Central memory CD8-positive, alpha-beta T cell (primary cell): ENCODE measurements at regions not wholly inside any gene's neighbourhood (a gene's known extent, or its start where the extent isn't known, plus 50 kb on each side); places are given as distances from the start of the nearest gene placed in this dataset.

Experiments used
- ATAC-seq: fragments of 150-1000 bp; cut with Tn5 transposase; replicated peaks from 2 replicates; pipeline ENCODE4 v1.10.0; 2022; ENCODE audit warnings: mild to moderate bottlenecking, moderate FRiP score, moderate number of reproducible peaks; ENCODE audit not compliant: poor library complexity, severe bottlenecking; ENCODE audit errors: extremely low read depth
- DNase-seq, 2 donors: peaks; one replicate each; pipeline ENCODE4 v3.0.0; 2021; ENCODE audit warnings: low spot score in 2 of 2
- H3K27ac Mint-ChIP-seq: one replicate; pipeline ENCODE4 v1.8.0; 2022; ENCODE audit warnings: low read depth, mild to moderate bottlenecking, moderate library complexity, mixed read lengths
- H3K27me3 Mint-ChIP-seq: one replicate; pipeline ENCODE4 v1.8.0; 2022; ENCODE audit warnings: mixed read lengths
- H3K36me3 Mint-ChIP-seq: one replicate; pipeline ENCODE4 v1.8.0; 2022; ENCODE audit warnings: mild to moderate bottlenecking, moderate library complexity, mixed read lengths; ENCODE audit not compliant: insufficient read depth
- H3K4me1 Mint-ChIP-seq: one replicate; pipeline ENCODE4 v1.8.0; 2022; ENCODE audit warnings: mixed read lengths
- H3K4me3 Mint-ChIP-seq: one replicate; pipeline ENCODE4 v1.8.0; 2022; ENCODE audit warnings: mild to moderate bottlenecking, moderate library complexity, mixed read lengths
- H3K9me3 Mint-ChIP-seq: one replicate; pipeline ENCODE4 v1.8.0; 2022; ENCODE audit warnings: mixed read lengths

DNA sequence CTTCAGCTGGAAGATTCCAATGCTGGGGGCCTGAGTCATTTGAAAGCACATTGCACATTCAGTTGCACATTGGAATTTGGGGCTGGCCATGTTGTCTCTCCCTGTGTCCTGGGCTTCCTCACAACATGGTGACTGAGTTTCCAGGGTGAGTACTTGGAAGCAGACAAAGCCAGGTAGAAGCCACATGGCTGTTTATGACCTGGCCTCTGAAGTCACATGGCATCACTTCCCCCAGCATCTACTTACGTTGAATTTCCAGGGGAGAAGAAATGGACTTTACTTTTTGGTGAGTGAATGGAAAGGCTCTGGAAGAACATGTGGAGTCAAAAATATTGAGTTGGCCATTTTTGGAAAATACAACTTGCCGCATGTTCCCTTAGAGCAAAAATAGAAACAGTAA is 155.5 kb downstream of the LINC00237 start:
- Mint-ChIP-seq H3K27me3 (peaks cover 46% of the 10 kb centered on the region), H3K4me1 (no peaks in the 10 kb centered on the region), H3K27ac (no peak overlapping the region), H3K9me3 (no peaks in the 10 kb centered on the region), H3K36me3 (no peaks in the 10 kb centered on the region), H3K4me3 (no peak overlapping the region)
- DNase-seq (no peak), ATAC-seq (no peak)

GRCh38 chr20:20946122-20946759 is 159.9 kb downstream of the LINC00237 start:
- no peaks in the 10 kb centered on the region for H3K36me3 Mint-ChIP-seq
- no peak overlapping the region for H3K4me3 Mint-ChIP-seq
- no peaks in the 10 kb centered on the region for H3K4me1 Mint-ChIP-seq
- no peak for DNase-seq
- peaks cover 39% of the 10 kb centered on the region for H3K27me3 Mint-ChIP-seq
- H3K9me3 Mint-ChIP-seq: peaks cover 5% of the 10 kb centered on the region
- ATAC-seq: no peak
- H3K27ac Mint-ChIP-seq: no peak overlapping the region

DNA sequence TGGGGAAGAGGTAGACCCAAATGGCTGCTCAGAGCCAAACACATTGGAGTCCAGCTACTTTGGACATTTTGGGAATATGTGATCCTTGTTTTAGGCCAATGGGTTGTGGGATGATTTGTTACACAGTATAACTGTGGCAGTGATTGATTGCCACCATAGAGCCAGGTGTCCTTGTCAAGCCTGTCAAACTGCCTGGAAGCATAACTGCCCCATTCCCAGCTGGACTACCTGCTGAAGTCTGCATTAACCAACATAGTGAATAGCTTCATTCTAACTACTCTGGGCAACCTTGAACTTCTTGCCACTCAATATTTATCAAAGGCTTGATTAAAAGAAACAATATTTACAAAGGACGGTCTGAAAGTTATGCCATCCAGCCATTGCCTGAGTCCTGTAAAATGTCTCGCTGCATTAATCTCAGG is 164.7 kb downstream of the LINC00237 start:
- Mint-ChIP-seq H3K4me3 (no peak overlapping the region), H3K27ac (no peak overlapping the region), H3K36me3 (no peaks in the 10 kb centered on the region), H3K4me1 (no peaks in the 10 kb centered on the region), H3K9me3 (peaks cover 5% of the 10 kb centered on the region), H3K27me3 (peaks cover 62% of the 10 kb centered on the region)
- DNase-seq (no peak), ATAC-seq (no peak)

GRCh38 chr20:20939006-20939405 is 167.2 kb downstream of the LINC00237 start:
- Mint-ChIP-seq H3K9me3 (no peaks in the 10 kb centered on the region), H3K4me1 (no peaks in the 10 kb centered on the region), H3K4me3 (no peak overlapping the region), H3K27ac (no peak overlapping the region), H3K36me3 (no peaks in the 10 kb centered on the region), H3K27me3 (peaks cover 48% of the 10 kb centered on the region)
- DNase-seq (no peak), ATAC-seq (no peak)

DNA sequence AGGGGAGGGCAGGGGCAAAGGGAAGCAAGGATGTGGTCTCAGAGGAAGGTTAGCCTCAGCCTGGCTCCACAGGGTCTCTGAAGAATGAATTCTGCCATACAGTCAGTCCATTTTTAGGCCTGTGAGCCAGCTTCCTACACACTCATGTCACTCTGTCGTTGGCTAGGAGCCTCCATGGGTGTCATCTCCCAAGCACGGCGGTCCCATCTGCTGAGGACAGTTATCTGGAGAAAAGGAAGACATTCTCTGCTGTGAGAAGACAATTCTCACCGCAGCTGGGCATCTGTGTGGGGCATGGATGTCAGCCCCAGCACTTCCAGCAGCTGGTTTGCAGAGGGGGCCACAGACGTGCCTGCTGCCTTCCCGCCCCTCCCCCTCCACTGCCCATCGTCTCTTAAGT is 167.6 kb downstream of the LINC00237 start:
- no peak overlapping the region for H3K27ac Mint-ChIP-seq
- DNase-seq (no peak), ATAC-seq (no peak)
- H3K27me3 Mint-ChIP-seq: peaks cover 47% of the 10 kb centered on the region
- H3K4me1 Mint-ChIP-seq: no peaks in the 10 kb centered on the region
- no peaks in the 10 kb centered on the region for H3K36me3 Mint-ChIP-seq
- H3K4me3 Mint-ChIP-seq: no peak overlapping the region
- H3K9me3 Mint-ChIP-seq: no peaks in the 10 kb centered on the region

DNA sequence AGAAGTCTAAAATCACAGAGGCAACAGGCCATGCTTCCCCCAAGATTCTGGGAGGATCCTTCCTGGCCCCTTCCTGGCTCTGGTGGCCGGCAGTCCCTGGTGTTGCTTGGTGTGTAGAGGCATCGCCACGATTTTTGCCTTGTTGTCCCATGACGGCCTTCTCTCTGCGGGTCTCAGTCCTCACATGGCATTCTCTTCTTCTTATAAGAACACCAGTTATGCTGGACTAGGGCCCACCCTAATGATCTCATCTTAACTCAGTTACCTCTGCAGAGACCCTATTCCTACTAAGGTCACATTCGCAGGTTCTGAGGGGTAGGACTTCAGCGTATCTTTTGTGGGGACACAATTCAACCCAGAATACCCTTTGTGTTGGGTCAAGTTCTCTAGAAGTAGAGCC is 168.0 kb downstream of the LINC00237 start:
- H3K27me3 Mint-ChIP-seq: peaks cover 42% of the 10 kb centered on the region
- no peak overlapping the region for H3K27ac Mint-ChIP-seq
- ATAC-seq (no peak), DNase-seq (no peak)
- H3K4me1 Mint-ChIP-seq: no peaks in the 10 kb centered on the region
- no peaks in the 10 kb centered on the region for H3K36me3 Mint-ChIP-seq
- H3K4me3 Mint-ChIP-seq: no peak overlapping the region
- no peaks in the 10 kb centered on the region for H3K9me3 Mint-ChIP-seq

DNA sequence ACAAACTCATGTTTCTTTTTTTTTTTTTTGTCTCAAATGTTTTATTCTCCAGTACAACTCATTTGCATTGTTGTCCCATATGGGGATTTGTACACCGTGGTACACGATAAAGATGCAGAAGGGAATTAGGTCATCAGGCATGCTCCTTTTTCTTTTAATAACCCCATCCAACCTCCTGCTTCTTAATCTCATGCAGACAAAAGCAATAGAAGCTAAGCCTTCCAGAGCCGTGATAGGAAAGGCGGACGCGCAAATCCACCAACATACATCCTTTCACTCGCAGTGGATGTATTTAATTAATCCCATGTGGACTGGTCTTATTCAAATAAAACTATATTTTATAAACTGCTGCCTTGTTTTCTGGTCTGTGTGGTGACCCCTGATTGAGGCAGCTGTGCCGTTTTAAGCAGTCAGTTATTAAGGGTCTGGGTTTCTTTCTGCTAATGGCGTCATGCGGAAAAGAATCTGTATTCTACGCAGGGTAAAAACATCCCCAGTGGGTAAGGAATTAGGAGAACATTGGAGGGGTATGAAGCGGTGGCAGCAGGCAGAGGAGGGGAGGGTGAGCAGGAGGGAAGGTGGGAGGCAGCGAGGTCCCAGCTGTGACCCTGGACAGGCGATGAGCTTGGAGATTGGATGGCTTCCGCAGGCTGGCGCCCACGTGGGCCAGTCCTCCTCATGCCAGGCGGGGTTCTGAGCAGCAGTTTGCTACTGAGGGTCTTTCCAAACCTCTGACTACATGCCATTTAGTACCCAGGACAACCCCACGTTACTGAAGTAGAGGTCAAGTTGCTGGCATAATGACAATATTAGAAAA is 172.8 kb downstream of the LINC00237 start:
- ATAC-seq (no peak), DNase-seq (no peak)
- H3K27me3 Mint-ChIP-seq: peaks cover 43% of the 10 kb centered on the region
- H3K9me3 Mint-ChIP-seq: no peaks in the 10 kb centered on the region
- no peaks in the 10 kb centered on the region for H3K4me1 Mint-ChIP-seq
- H3K4me3 Mint-ChIP-seq: no peak overlapping the region
- H3K36me3 Mint-ChIP-seq: no peaks in the 10 kb centered on the region
- H3K27ac Mint-ChIP-seq: no peak overlapping the region

DNA sequence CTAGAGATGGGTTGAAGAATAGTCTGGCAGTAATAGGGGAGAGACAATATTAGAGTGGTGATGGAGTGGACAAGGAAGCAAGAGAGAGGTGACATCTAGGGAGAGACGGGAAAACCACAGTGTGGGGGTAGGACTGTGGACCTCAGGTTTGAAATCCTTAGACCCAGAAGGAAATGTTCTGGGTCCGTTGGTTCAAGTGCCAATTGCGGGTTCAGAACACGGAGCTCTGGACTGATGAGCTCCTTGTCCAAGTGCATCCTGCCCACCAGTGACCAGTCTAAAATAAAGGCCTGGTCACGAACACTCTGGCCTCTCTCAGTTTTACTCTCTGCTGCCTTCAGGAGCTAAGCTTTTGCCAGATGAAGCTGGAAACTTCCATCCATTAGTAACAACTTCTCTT is 174.0 kb downstream of the LINC00237 start:
- DNase-seq (no peak), ATAC-seq (no peak)
- Mint-ChIP-seq H3K4me1 (no peaks in the 10 kb centered on the region), H3K36me3 (no peaks in the 10 kb centered on the region), H3K4me3 (no peak overlapping the region), H3K9me3 (no peaks in the 10 kb centered on the region), H3K27ac (no peak overlapping the region), H3K27me3 (peaks cover 31% of the 10 kb centered on the region)

- no peaks in the 10 kb centered on the region for H3K4me1 Mint-ChIP-seq
- DNase-seq (no peak), ATAC-seq (no peak)
- H3K36me3 Mint-ChIP-seq: no peaks in the 10 kb centered on the region
- H3K4me3 Mint-ChIP-seq: no peak overlapping the region
- H3K9me3 Mint-ChIP-seq: no peaks in the 10 kb centered on the region
- peaks cover 27% of the 10 kb centered on the region for H3K27me3 Mint-ChIP-seq
- no peak overlapping the region for H3K27ac Mint-ChIP-seq
Observed at GRCh38 chr20:20931632-20932031, 174.5 kb downstream of the LINC00237 start.

DNA sequence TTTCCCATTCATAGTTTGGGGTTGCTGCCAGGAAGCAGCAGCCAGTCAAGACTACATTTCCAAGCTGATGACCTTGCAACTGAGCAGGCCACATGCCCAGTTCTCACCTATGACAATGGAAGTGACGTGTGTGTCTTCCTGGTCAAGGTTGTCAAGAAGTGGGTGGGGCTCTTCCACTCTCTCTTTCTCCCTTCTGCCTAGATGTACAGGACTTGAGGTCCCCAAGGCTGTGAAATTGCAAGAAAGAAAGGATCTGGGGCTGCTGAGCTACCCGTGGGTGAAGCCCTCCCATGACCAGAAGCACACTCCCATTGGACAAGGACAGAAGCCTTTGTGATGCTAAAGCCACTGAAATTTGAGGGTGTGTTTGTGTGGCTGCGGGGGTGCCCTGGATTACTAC is 175.1 kb downstream of the LINC00237 start:
- Mint-ChIP-seq H3K4me3 (no peak overlapping the region), H3K27ac (no peak overlapping the region), H3K36me3 (no peaks in the 10 kb centered on the region), H3K9me3 (no peaks in the 10 kb centered on the region), H3K4me1 (no peaks in the 10 kb centered on the region), H3K27me3 (peaks cover 28% of the 10 kb centered on the region)
- no peak for ATAC-seq
- DNase-seq: no peak

- Mint-ChIP-seq H3K4me1 (no peaks in the 10 kb centered on the region), H3K27ac (no peak overlapping the region)
- no peak for ATAC-seq
Observed at GRCh38 chr20:20930500-20930899, 175.7 kb downstream of the LINC00237 start.

DNA sequence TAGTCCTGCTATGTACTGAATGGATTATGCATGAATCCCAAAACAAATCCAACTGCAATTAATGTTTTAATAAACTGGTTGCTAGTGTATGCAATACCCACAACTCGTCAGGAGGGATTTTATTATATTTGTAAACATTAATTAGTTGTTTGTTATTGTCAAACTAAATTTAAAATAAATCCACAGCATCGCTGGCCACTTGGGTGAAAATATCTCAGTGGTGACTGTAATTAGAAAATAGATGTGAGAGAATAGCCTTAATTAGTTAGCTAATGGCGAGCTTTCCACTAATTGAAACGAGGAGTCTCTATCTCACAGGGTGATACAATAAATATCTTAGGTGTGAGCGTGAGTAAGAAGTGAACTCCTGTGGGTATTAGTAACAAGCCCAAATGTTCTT is 176.8 kb downstream of the LINC00237 start:
- no peak for DNase-seq
- peaks cover 45% of the 10 kb centered on the region for H3K27me3 Mint-ChIP-seq
- no peaks in the 10 kb centered on the region for H3K9me3 Mint-ChIP-seq
- H3K4me1 Mint-ChIP-seq: no peaks in the 10 kb centered on the region
- H3K4me3 Mint-ChIP-seq: no peak overlapping the region
- H3K27ac Mint-ChIP-seq: no peak overlapping the region
- ATAC-seq: no peak
- no peaks in the 10 kb centered on the region for H3K36me3 Mint-ChIP-seq

More at GRCh38 chr20:20930500-20930899, 175.7 kb downstream of the LINC00237 start:
- no peak for DNase-seq
- Mint-ChIP-seq H3K27me3 (peaks cover 33% of the 10 kb centered on the region), H3K9me3 (no peaks in the 10 kb centered on the region), H3K4me3 (no peak overlapping the region), H3K36me3 (no peaks in the 10 kb centered on the region)

DNA sequence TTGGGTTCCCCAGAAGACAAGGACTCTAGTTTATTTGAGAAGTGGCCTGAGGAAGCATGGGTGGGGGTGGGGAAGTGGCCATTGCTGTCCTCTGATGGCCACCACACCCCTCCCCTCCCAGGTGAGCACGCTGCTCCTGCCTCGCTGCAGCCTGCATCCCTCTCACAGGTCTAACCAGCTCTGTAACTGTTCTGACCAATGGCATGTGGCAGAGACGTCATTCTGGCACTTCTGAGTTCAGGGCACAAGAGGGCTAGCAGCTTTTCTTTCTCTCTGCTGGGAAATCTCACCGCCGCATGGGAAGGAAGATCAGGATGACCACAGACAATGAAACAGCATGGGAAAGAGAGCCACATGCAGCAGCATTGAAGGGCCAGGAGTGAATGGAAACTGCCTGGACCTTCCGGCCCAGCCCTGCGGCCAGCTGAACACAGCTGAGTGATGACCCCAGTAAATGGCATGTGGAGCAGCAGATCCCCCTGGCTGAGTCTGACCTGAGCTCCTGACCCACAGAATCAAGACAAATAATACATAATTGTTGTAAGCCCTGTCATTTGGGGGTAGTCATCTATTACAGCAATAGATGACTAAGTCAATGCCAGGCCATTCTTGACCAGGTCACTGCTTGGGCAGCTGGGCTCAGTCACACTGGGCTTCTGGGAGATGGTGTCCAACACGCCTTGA is 179.8 kb downstream of the LINC00237 start:
- no peak for DNase-seq
- Mint-ChIP-seq H3K27me3 (peaks cover 49% of the 10 kb centered on the region), H3K36me3 (no peaks in the 10 kb centered on the region), H3K9me3 (no peaks in the 10 kb centered on the region), H3K4me3 (no peak overlapping the region), H3K27ac (no peak overlapping the region), H3K4me1 (no peaks in the 10 kb centered on the region)
- ATAC-seq: no peak
